IMR-90 (cell line): ENCODE measurements at regions not wholly inside any gene's neighbourhood (a gene's known extent, or its start where the extent isn't known, plus 50 kb on each side); places are given as distances from the start of the nearest gene placed in this dataset.

Experiments
- ATAC-seq: fragments of 200-7000 bp; cut with Tn5 transposase; 2 replicates; pipeline ENCODE4 v1.9.1; 2020; ENCODE audit warnings: low read depth, mild to moderate bottlenecking, moderate library complexity
- BruUV-seq: library from RNA; stranded (reverse); fragments of 400-500 nt; replicated peaks from 2 replicates; lab custom pipeline; 2021; lab: Mats Ljungman, UMichigan
- CTCF ChIA-PET: fragments of 300-600 bp; formaldehyde crosslinking; extraction: SDS; loops from one replicate; lab custom pipeline; 2021; ENCODE audit warnings: antibody characterized with exemption; lab: Yijun Ruan, JAX
- POLR2A ChIA-PET: fragments of 300-600 bp; sonication (Branson Sonifier 250); formaldehyde crosslinking; loops from one replicate; lab custom pipeline; 2022; ENCODE audit warnings: antibody characterized with exemption; ENCODE audit not compliant: unreplicated experiment; lab: Charles Lee
- DNase-seq: peaks from one replicate; pipeline ENCODE4 v3.0.0; 2013
- H2AFZ ChIP-seq: replicated peaks from 2 replicates; pipeline ENCODE3; 2013; ENCODE audit warnings: low read length, mild to moderate bottlenecking; ENCODE audit not compliant: poor library complexity
- H2AK5ac ChIP-seq: 2 replicates; pipeline ENCODE4 v1.6.1; 2013; ENCODE audit warnings: low read depth, low read length, inconsistent platforms
- H2AK9ac ChIP-seq: replicated peaks from 2 replicates; pipeline ENCODE3; 2013; ENCODE audit warnings: mild to moderate bottlenecking, low read depth, low read length, moderate library complexity; ENCODE audit not compliant: poor library complexity
- H2BK120ac ChIP-seq: 2 replicates; pipeline ENCODE4 v1.6.1; 2013; ENCODE audit warnings: low read depth, low read length, inconsistent platforms
- H2BK15ac ChIP-seq: 3 replicates; pipeline ENCODE4 v1.6.1; 2013; ENCODE audit warnings: low read depth, low read length, inconsistent platforms
- H2BK20ac ChIP-seq: 2 replicates; pipeline ENCODE4 v1.6.1; 2013; ENCODE audit warnings: low read depth, mild to moderate bottlenecking, inconsistent platforms, low read length, moderate library complexity
- H2BK5ac ChIP-seq: 2 replicates; pipeline ENCODE4 v1.6.1; 2013; ENCODE audit warnings: mild to moderate bottlenecking, low read depth, low read length, inconsistent platforms; ENCODE audit not compliant: poor library complexity, severe bottlenecking
- H3K14ac ChIP-seq: replicated peaks from 2 replicates; pipeline ENCODE4 v1.6.1; 2013; ENCODE audit warnings: low read depth, low read length, inconsistent platforms
- H3K18ac ChIP-seq: 2 replicates; pipeline ENCODE4 v1.6.1; 2013; ENCODE audit warnings: low read depth, low read length, control low read depth
- H3K23ac ChIP-seq: 2 replicates; pipeline ENCODE4 v1.6.1; 2013; ENCODE audit warnings: low read depth, low read length, inconsistent platforms
- H3K27ac ChIP-seq: 2 replicates; pipeline ENCODE4 v1.5.1; 2013; ENCODE audit warnings: mild to moderate bottlenecking, control low read depth, low read length; ENCODE audit not compliant: insufficient read depth
- H3K27me3 ChIP-seq: 2 replicates; pipeline ENCODE4 v1.6.1; 2013; ENCODE audit warnings: low read length; ENCODE audit not compliant: control insufficient read depth, insufficient read depth
- H3K36me3 ChIP-seq: 2 replicates; pipeline ENCODE4 v1.6.1; 2013; ENCODE audit warnings: low read length, mixed read lengths; ENCODE audit not compliant: control insufficient read depth, insufficient read depth
- H3K4ac ChIP-seq: 2 replicates; pipeline ENCODE4 v1.6.1; 2013; ENCODE audit warnings: low read depth, low read length, inconsistent platforms
- H3K4me1 ChIP-seq: 2 replicates; pipeline ENCODE4 v1.6.1; 2013; ENCODE audit warnings: low read length, mixed read lengths; ENCODE audit not compliant: control insufficient read depth, insufficient read depth
- H3K4me2 ChIP-seq: 2 replicates; pipeline ENCODE4 v1.6.1; 2013; ENCODE audit warnings: low read depth, mild to moderate bottlenecking, control low read depth, low read length, moderate library complexity
- H3K4me3 ChIP-seq: 2 replicates; pipeline ENCODE4 v1.5.1; 2013; ENCODE audit warnings: low read depth, mild to moderate bottlenecking, control low read depth, low read length, moderate library complexity; ENCODE audit not compliant: insufficient read depth
- H3K56ac ChIP-seq: 2 replicates; pipeline ENCODE4 v1.6.1; 2013; ENCODE audit warnings: low read length, inconsistent platforms; ENCODE audit not compliant: insufficient read depth; ENCODE audit errors: extremely low read depth
- H3K79me1 ChIP-seq, 2 experiments: 2 replicates each; pipeline ENCODE4 v1.6.1; 2013; ENCODE audit warnings: low read length in 2 of 2, inconsistent platforms in 1 of 2, low read depth in 1 of 2
- H3K9ac ChIP-seq: 2 replicates; pipeline ENCODE4 v1.6.1; 2013; ENCODE audit warnings: low read depth, low read length, control low read depth
- H3K9me1 ChIP-seq: 2 replicates; pipeline ENCODE4 v1.6.1; 2013; ENCODE audit warnings: low read length, inconsistent platforms; ENCODE audit not compliant: insufficient read depth
- H3K9me3 ChIP-seq: 2 replicates; pipeline ENCODE4 v1.6.1; 2013; ENCODE audit warnings: low read length; ENCODE audit not compliant: control insufficient read depth, insufficient read depth
- H4K20me1 ChIP-seq: 2 replicates; pipeline ENCODE4 v1.6.1; 2013; ENCODE audit warnings: low read length, inconsistent platforms; ENCODE audit not compliant: insufficient read depth
- H4K5ac ChIP-seq: 2 replicates; pipeline ENCODE4 v1.6.1; 2013; ENCODE audit warnings: mild to moderate bottlenecking, low read depth, low read length, control low read depth
- H4K8ac ChIP-seq, 2 experiments: 2 replicates each; pipeline ENCODE4 v1.6.1; 2013; ENCODE audit warnings: low read depth in 2 of 2, low read length in 2 of 2, control low read depth in 1 of 2, inconsistent platforms in 1 of 2
- H4K91ac ChIP-seq: 2 replicates; pipeline ENCODE4 v1.6.1; 2013; ENCODE audit warnings: low read depth, low read length, inconsistent platforms; ENCODE audit not compliant: insufficient read depth
- CEBPB ChIP-seq: IDR thresholded peaks from 2 replicates; pipeline ENCODE4 v1.6.1; 2012; ENCODE audit warnings: low read depth, low read length, improper control_type of control experiment
- CHD1 ChIP-seq: IDR thresholded peaks from 2 replicates; pipeline ENCODE4 v1.6.1; 2012; ENCODE audit warnings: low read depth, low read length, improper control_type of control experiment
- CTCF ChIP-seq: conservative IDR thresholded peaks from 2 replicates; pipeline ENCODE4 v1.5.1; 2012; ENCODE audit warnings: mild to moderate bottlenecking, low read depth, low read length, improper control_type of control experiment
- ELK1 ChIP-seq: fragments of 150-350 bp; IDR thresholded peaks from 2 replicates; pipeline ENCODE4 v1.6.1; 2016; ENCODE audit warnings: low read depth, mild to moderate bottlenecking, low read length, moderate library complexity, borderline replicate concordance
- MAFK ChIP-seq: IDR thresholded peaks from 2 replicates; pipeline ENCODE4 v1.6.1; 2012; ENCODE audit warnings: low read depth, low read length, improper control_type of control experiment
- MAZ ChIP-seq: IDR thresholded peaks from 2 replicates; pipeline ENCODE4 v1.6.1; 2012; ENCODE audit warnings: low read depth, mild to moderate bottlenecking, low read length, improper control_type of control experiment, moderate library complexity, borderline replicate concordance
- NFE2L2 ChIP-seq: fragments of 150-350 bp; IDR thresholded peaks from 2 replicates; pipeline ENCODE4 v1.6.1; 2016; ENCODE audit warnings: low read depth, mild to moderate bottlenecking, low read length
- RCOR1 ChIP-seq: IDR thresholded peaks from 2 replicates; pipeline ENCODE4 v1.6.1; 2012; ENCODE audit warnings: mild to moderate bottlenecking, low read length, improper control_type of control experiment; ENCODE audit not compliant: insufficient replicate concordance
- RFX5 ChIP-seq: IDR thresholded peaks from 2 replicates; pipeline ENCODE4 v1.8.0; 2012; ENCODE audit warnings: low read depth, mild to moderate bottlenecking, low read length, moderate library complexity
- SMC3 ChIP-seq: fragments of 150-350 bp; IDR thresholded peaks from 2 replicates; pipeline ENCODE4 v1.6.1; 2016; ENCODE audit warnings: low read depth, mild to moderate bottlenecking, antibody characterized with exemption, low read length, moderate library complexity
- USF2 ChIP-seq: fragments of 150-350 bp; IDR thresholded peaks from 2 replicates; pipeline ENCODE4 v1.6.1; 2017; ENCODE audit warnings: mild to moderate bottlenecking, antibody characterized with exemption, low read length, low read depth
- WGBS, 2 experiments: methylation state at CpG; one replicate each; pipeline versions ENCODE4 v1.1.5 to v1.1.7; 2013; ENCODE audit warnings: missing lambda C conversion rate in 2 of 2; ENCODE audit not compliant: insufficient read length in 1 of 2; ENCODE audit errors: extremely low coverage in 2 of 2; 5-methylcytosine and 5-hydroxymethylcytosine counted together
- dilution Hi-C: fragments of 300-500 bp; cut with HindIII; formaldehyde crosslinking; loops from one replicate; pipeline ENCODE4 v1.14.3; 2018; ENCODE audit warnings: low sequenced_read_pairs; ENCODE audit not compliant: unreplicated experiment
- in situ Hi-C: fragments of 300-500 bp; cut with MboI; formaldehyde crosslinking; loops from 3 replicates; pipeline ENCODE4 v1.14.3; 2019; ENCODE audit warnings: low sequenced_read_pairs, inconsistent platforms, mixed read lengths
- intact Hi-C: fragments of 100-400 bp; cut with micrococcal nuclease; formaldehyde crosslinking; loops from 2 replicates; pipeline ENCODE4 v1.10.0; 2022

GRCh38 chr5:124090115-124090514 lies 578.1 kb downstream of the CSNK1G3 start:
- H2BK20ac ChIP-seq = no peak overlapping the region
- H3K18ac ChIP-seq = no peak overlapping the region
- no peaks in the 10 kb centered on the region for H3K9me1 ChIP-seq
- in situ Hi-C loops (no loop called here), dilution Hi-C loops (no loop called here), intact Hi-C loops (no loop called here)
- ATAC-seq (no peak), DNase-seq (no peak)
- H2AK5ac ChIP-seq = no peak overlapping the region
- H2AK9ac ChIP-seq = no peak overlapping the region
- H4K20me1 ChIP-seq = no peaks in the 10 kb centered on the region
- H3K4me1 ChIP-seq = no peaks in the 10 kb centered on the region
- no peak overlapping the region for H2BK120ac ChIP-seq
- no peak overlapping the region for H3K4me2 ChIP-seq
- no TSS peak for BruUV-seq
- no peak overlapping the region for H3K4ac ChIP-seq
- CTCF ChIA-PET = no interaction called here
- no peak overlapping the region for H3K9ac ChIP-seq
- no peak overlapping the region for H3K27ac ChIP-seq
- H3K56ac ChIP-seq = no peak overlapping the region
- H2BK5ac ChIP-seq = no peak overlapping the region
- H4K8ac ChIP-seq = no peak overlapping the region
- no peak overlapping the region for H4K5ac ChIP-seq
- no peaks in the 10 kb centered on the region for H3K36me3 ChIP-seq
- TF ChIP-seq CEBPB (no peak), MAZ (no peak), NFE2L2 (no peak), CHD1 (no peak), ELK1 (no peak), CTCF (no peak), MAFK (no peak), RCOR1 (no peak), SMC3 (no peak), USF2 (no peak), RFX5 (no peak)
- H3K79me1 ChIP-seq = no peaks in the 10 kb centered on the region
- no peak overlapping the region for H3K14ac ChIP-seq
- no peak overlapping the region for H4K91ac ChIP-seq
- WGBS, 2 experiments = no CpG with 5 or more reads among the region's 3 CpGs
- no peak overlapping the region for H2AFZ ChIP-seq
- H3K23ac ChIP-seq = no peak overlapping the region
- H3K4me3 ChIP-seq = no peak overlapping the region
- no peak overlapping the region for H2BK15ac ChIP-seq
- H3K27me3 ChIP-seq = no peaks in the 10 kb centered on the region
- POLR2A ChIA-PET = no interaction called here
- no peaks in the 10 kb centered on the region for H3K9me3 ChIP-seq
